Activated naive CD8-positive, alpha-beta T cell (primary cell): ENCODE measurements at regions not wholly inside any gene's neighbourhood (a gene's known extent, or its start where the extent isn't known, plus 50 kb on each side); places are given as distances from the start of the nearest gene placed in this dataset.

Source experiments
- H3K27ac Mint-ChIP-seq: one replicate; pipeline ENCODE4 v1.8.0; 2021; ENCODE audit warnings: mixed read lengths
- H3K27me3 Mint-ChIP-seq: one replicate; pipeline ENCODE4 v1.8.0; 2021; ENCODE audit warnings: mixed read lengths
- H3K36me3 Mint-ChIP-seq: one replicate; pipeline ENCODE4 v1.8.0; 2021; ENCODE audit warnings: mixed read lengths
- H3K4me1 Mint-ChIP-seq: one replicate; pipeline ENCODE4 v1.8.0; 2021; ENCODE audit warnings: low read depth, mixed read lengths
- H3K4me3 Mint-ChIP-seq: one replicate; pipeline ENCODE4 v1.8.0; 2021; ENCODE audit warnings: mild to moderate bottlenecking, mixed read lengths
- H3K9me3 Mint-ChIP-seq: one replicate; pipeline ENCODE4 v1.8.0; 2021; ENCODE audit warnings: low read depth, mixed read lengths

DNA sequence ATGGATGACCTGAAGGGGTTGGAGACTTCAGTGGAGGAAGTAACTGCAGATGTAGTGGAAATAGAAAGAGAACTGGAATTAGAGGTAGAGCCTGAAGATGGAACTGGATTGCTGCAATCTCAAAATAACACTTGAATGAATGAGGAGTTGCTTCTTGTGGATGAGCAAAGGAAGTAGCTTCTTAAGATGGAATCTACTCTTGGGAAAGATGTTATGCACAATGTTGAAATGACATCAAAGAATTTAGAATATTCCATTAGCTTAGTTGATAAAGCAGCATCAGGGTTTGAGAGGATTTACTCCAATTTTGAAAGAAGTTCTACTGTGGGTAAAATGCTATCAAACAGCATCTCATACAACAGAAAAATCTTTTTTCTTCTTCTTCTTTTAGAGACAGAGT is 186.4 kb upstream of the PRKD1 start:
- Mint-ChIP-seq H3K36me3 (no peaks in the 10 kb centered on the region), H3K4me3 (no peak overlapping the region), H3K27ac (no peak overlapping the region), H3K27me3 (no peaks in the 10 kb centered on the region), H3K9me3 (no peaks in the 10 kb centered on the region), H3K4me1 (no peaks in the 10 kb centered on the region)

DNA sequence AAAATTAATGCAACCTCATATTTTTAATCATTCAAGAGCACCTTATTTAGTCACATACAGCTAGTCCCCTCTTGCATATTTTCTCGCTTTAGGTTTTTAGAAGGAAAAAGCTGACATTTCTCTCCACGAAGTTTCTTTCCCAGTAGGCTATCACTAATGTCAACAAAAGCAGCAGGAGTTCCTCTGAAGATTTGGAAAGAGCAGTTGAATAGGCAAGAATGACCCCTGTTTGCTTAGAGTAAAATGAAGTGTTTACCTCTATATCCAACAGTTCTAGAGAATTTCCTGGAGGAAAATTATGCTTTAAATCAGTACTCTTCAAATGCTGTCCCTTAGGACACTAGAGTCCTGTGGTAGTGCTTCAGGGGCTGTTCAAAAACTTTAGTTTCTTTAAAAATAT is 188.1 kb upstream of the PRKD1 start:
- Mint-ChIP-seq H3K27me3 (no peaks in the 10 kb centered on the region), H3K36me3 (no peaks in the 10 kb centered on the region), H3K4me3 (no peak overlapping the region), H3K9me3 (no peaks in the 10 kb centered on the region), H3K27ac (no peak overlapping the region), H3K4me1 (no peaks in the 10 kb centered on the region)

- no peaks in the 10 kb centered on the region for H3K36me3 Mint-ChIP-seq
- H3K27ac Mint-ChIP-seq = no peak overlapping the region
- no peaks in the 10 kb centered on the region for H3K4me1 Mint-ChIP-seq
- H3K4me3 Mint-ChIP-seq = no peak overlapping the region
- H3K9me3 Mint-ChIP-seq = no peaks in the 10 kb centered on the region
- no peaks in the 10 kb centered on the region for H3K27me3 Mint-ChIP-seq
Observed at GRCh38 chr14:30118992-30119640, 191.5 kb upstream of the PRKD1 start.

DNA sequence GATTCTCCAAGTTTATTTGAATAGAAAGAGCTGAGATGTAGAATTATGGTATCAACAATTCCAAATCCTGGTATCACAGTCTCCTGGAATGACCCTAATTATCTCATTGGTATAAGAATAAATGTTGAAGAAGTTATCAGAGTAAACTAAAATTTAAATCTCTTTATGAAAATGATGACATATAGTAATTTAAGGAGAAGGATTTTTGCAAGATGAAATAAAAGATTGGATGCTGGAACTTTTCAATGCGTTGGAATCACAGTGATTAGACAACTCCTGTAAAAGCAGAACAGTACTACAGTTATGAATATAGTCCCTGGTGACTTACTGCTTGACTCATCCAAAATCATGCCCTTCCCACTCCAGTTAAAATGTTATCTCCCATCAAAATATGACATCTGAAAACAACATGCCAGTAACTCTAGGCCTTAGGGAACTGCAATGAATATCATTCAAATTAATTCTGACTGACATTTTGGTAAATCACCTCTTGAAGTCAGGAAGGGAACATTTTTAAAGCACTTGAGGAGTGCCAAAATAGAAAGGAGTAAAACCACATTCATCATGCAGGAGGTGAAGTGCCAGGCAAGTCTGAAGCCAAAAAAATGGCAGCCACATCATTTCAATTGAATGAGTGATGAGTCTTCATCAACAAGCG is 197.8 kb upstream of the PRKD1 start:
- Mint-ChIP-seq H3K27ac (no peak overlapping the region), H3K9me3 (peaks cover 9% of the 10 kb centered on the region), H3K4me3 (no peak overlapping the region), H3K36me3 (no peaks in the 10 kb centered on the region), H3K27me3 (no peaks in the 10 kb centered on the region), H3K4me1 (no peaks in the 10 kb centered on the region)

DNA sequence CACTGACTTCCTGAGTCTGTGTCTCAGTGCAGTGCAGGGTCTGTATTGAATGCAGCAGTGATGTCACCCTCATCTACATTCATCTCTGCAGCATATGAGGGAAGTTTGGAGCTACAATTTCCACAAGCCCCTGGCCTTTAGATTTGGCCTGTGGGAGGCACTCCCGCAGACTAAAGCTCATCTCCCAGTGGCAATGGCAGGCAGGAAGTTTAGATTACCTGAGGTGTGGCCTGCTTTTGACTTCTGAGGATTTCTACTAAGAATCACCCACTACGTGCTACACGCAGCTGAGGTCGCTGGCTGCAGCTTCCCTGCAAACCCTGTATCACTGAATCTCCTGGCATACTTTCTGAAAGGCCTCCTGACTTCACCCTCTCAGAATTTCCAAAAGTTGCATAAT is 202.2 kb upstream of the PRKD1 start:
- no peak overlapping the region for H3K27ac Mint-ChIP-seq
- no peak overlapping the region for H3K4me3 Mint-ChIP-seq
- no peaks in the 10 kb centered on the region for H3K27me3 Mint-ChIP-seq
- H3K9me3 Mint-ChIP-seq = peaks cover 3% of the 10 kb centered on the region
- H3K4me1 Mint-ChIP-seq = no peaks in the 10 kb centered on the region
- no peaks in the 10 kb centered on the region for H3K36me3 Mint-ChIP-seq

- H3K36me3 Mint-ChIP-seq = no peaks in the 10 kb centered on the region
- no peak overlapping the region for H3K27ac Mint-ChIP-seq
- no peaks in the 10 kb centered on the region for H3K4me1 Mint-ChIP-seq
- H3K4me3 Mint-ChIP-seq = no peak overlapping the region
- H3K27me3 Mint-ChIP-seq = no peaks in the 10 kb centered on the region
- no peaks in the 10 kb centered on the region for H3K9me3 Mint-ChIP-seq
Observed at GRCh38 chr14:30131581-30132097, 204.0 kb upstream of the PRKD1 start.

DNA sequence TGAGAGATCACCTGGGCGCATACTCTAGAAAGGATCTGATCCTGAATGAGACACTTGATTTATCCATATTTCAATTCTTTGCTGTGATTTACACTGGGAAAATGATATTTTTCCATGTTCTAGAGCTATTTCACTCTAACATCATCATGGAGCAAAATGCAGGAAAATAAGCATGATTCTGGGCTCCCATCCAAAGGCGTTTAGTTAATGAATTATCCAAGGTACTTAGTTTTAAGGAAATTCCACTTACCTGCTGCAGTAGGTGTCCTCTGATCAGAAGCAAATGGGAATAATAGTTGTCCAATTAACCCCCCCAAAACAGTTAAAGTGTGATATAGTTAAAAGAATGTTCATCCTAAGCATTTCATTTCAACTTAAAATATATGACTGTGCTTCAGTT is 204.5 kb upstream of the PRKD1 start:
- H3K27me3 Mint-ChIP-seq = no peaks in the 10 kb centered on the region
- H3K27ac Mint-ChIP-seq = no peak overlapping the region
- no peaks in the 10 kb centered on the region for H3K9me3 Mint-ChIP-seq

DNA sequence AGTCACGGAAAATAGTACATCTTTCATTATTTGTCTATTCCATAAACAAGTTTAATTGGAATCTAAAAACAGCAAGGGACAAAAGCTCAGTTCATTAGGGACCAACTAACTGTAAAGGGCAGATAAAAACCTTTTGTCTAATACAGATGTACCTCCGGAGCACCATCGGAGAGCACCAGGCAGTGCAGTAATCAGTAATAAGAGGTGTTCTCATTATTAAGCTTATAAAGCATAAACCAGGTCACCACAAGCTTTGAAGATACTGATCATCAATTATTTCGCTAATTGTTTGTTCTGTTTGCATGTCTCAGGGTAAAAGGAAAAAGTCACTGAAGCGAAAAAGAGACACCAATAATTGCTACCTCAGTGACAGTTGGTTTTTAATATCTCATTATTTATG is 207.3 kb upstream of the PRKD1 start:
- no peaks in the 10 kb centered on the region for H3K4me1 Mint-ChIP-seq
- no peaks in the 10 kb centered on the region for H3K9me3 Mint-ChIP-seq
- no peaks in the 10 kb centered on the region for H3K36me3 Mint-ChIP-seq
- no peak overlapping the region for H3K4me3 Mint-ChIP-seq
- no peaks in the 10 kb centered on the region for H3K27me3 Mint-ChIP-seq
- no peak overlapping the region for H3K27ac Mint-ChIP-seq

More for the DNA sequence above, 204.5 kb upstream of the PRKD1 start:
- H3K4me3 Mint-ChIP-seq = no peak overlapping the region
- H3K36me3 Mint-ChIP-seq = no peaks in the 10 kb centered on the region
- no peaks in the 10 kb centered on the region for H3K4me1 Mint-ChIP-seq

DNA sequence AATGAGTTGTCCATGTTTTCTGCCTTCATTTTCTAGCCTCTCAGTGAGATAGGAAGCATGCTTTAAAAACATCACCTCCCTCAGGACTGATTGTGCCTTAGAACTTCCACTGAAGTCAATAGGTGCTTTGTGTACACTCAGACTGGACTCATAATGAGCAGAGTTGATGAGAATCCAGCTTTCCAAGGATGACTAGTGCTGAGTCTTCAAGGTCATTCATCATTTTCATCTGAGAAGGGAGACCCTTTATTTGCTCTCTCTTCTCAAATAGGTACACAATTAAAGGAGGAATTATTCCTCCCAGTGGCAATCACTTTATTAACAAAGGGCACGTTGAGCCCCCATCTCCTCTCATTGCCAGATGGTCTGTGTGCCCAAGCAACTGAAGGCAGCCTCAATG is 210.9 kb upstream of the PRKD1 start:
- Mint-ChIP-seq H3K9me3 (no peaks in the 10 kb centered on the region), H3K4me1 (no peaks in the 10 kb centered on the region), H3K36me3 (no peaks in the 10 kb centered on the region), H3K4me3 (no peak overlapping the region), H3K27me3 (peaks cover 1% of the 10 kb centered on the region), H3K27ac (no peak overlapping the region)

DNA sequence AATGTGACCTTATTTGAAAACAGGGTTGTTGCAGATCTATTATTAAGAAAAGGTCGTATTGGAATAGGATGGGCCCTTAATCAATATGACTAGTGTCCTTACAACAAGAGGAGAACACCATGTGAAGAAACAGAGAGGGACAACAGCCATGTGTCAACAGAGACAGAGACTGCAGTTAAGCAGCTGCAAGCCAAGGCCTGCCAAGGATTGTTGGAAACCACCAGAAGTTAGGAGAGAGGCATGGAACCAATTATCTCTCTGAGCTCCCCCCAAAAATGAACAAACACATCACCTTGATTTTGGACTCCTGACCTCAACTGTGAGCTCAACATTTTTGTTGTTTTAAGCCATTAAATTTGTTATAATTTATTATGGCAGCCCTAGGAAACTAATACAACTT is 214.6 kb upstream of the PRKD1 start:
- Mint-ChIP-seq H3K27ac (no peak overlapping the region), H3K27me3 (peaks cover 1% of the 10 kb centered on the region), H3K36me3 (peaks cover 2% of the 10 kb centered on the region), H3K9me3 (peaks cover 12% of the 10 kb centered on the region), H3K4me1 (no peaks in the 10 kb centered on the region), H3K4me3 (no peak overlapping the region)

- H3K4me1 Mint-ChIP-seq = no peaks in the 10 kb centered on the region
- peaks cover 23% of the 10 kb centered on the region for H3K9me3 Mint-ChIP-seq
- no peak overlapping the region for H3K27ac Mint-ChIP-seq
- no peak overlapping the region for H3K4me3 Mint-ChIP-seq
- peaks cover 1% of the 10 kb centered on the region for H3K27me3 Mint-ChIP-seq
- peaks cover 4% of the 10 kb centered on the region for H3K36me3 Mint-ChIP-seq
Observed at GRCh38 chr14:30143627-30144026, 216.0 kb upstream of the PRKD1 start.

- Mint-ChIP-seq H3K27ac (no peak overlapping the region), H3K4me1 (no peaks in the 10 kb centered on the region), H3K36me3 (no peaks in the 10 kb centered on the region), H3K4me3 (no peak overlapping the region), H3K9me3 (peaks cover 8% of the 10 kb centered on the region), H3K27me3 (no peaks in the 10 kb centered on the region)
Observed at GRCh38 chr14:30153717-30154116, 226.1 kb upstream of the PRKD1 start.

- H3K4me1 Mint-ChIP-seq = no peaks in the 10 kb centered on the region
- H3K4me3 Mint-ChIP-seq = no peak overlapping the region
- H3K9me3 Mint-ChIP-seq = peaks cover 8% of the 10 kb centered on the region
- no peaks in the 10 kb centered on the region for H3K27me3 Mint-ChIP-seq
- no peak overlapping the region for H3K27ac Mint-ChIP-seq
- H3K36me3 Mint-ChIP-seq = no peaks in the 10 kb centered on the region
Observed at GRCh38 chr14:30156571-30156970, 228.9 kb upstream of the PRKD1 start.

- H3K27me3 Mint-ChIP-seq = no peaks in the 10 kb centered on the region
- H3K36me3 Mint-ChIP-seq = no peaks in the 10 kb centered on the region
- no peaks in the 10 kb centered on the region for H3K4me1 Mint-ChIP-seq
- H3K27ac Mint-ChIP-seq = no peak overlapping the region
- no peak overlapping the region for H3K4me3 Mint-ChIP-seq
- peaks cover 8% of the 10 kb centered on the region for H3K9me3 Mint-ChIP-seq
Observed at GRCh38 chr14:30158299-30158698, 230.7 kb upstream of the PRKD1 start.

DNA sequence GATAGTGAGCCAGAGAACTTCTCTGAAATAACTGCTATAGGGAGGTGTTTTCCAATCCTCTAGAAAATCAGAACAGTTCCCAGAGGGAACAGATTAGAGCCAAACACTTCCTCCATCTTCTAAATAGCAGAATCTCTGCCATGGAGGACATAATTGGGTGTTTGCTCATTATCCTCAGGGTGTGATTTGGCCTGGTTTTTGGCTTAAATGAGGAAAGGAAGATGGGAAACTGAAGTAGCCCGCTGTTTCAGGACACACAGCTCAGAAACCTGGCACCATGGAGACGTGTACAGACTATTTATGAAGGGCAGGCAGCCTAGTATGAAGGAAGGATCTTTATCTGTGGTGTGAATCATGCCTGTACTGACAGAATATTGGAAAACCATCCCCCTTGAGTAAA is 231.7 kb upstream of the PRKD1 start:
- no peaks in the 10 kb centered on the region for H3K4me1 Mint-ChIP-seq
- H3K27ac Mint-ChIP-seq = no peak overlapping the region
- no peak overlapping the region for H3K4me3 Mint-ChIP-seq
- peaks cover 8% of the 10 kb centered on the region for H3K9me3 Mint-ChIP-seq
- H3K36me3 Mint-ChIP-seq = no peaks in the 10 kb centered on the region
- H3K27me3 Mint-ChIP-seq = no peaks in the 10 kb centered on the region

DNA sequence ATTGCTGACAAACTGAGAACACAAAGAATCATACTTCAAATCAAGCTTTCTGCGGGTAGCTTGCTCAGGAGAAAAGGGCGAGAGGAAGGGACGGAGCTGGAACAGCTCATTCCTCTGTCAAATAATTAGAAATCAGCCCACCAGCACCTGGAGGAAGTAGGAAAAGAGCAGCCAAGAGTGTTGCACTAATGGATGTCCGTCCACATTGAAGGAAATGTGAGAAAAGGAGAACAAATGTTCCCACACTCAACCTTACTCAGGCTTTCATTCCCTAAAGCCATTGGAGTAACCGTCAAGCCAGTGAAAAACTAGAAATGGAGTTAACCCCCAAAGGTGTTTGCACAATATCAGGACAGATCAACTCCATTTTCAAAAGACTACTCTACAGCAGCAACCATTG is 233.0 kb upstream of the PRKD1 start:
- Mint-ChIP-seq H3K4me1 (no peaks in the 10 kb centered on the region), H3K27me3 (no peaks in the 10 kb centered on the region), H3K36me3 (no peaks in the 10 kb centered on the region), H3K27ac (no peak overlapping the region), H3K9me3 (peaks cover 4% of the 10 kb centered on the region), H3K4me3 (no peak overlapping the region)
